Adrenal gland (tissue), 5 donors: ENCODE measurements at regions not wholly inside any gene's neighbourhood (a gene's known extent, or its start where the extent isn't known, plus 50 kb on each side); places are given as distances from the start of the nearest gene placed in this dataset.
"Not testable (repeated sequence)": the region's sequence is repeated elsewhere in the genome, so short reads cannot be mapped to it uniquely, and the experiment has no call there.

Experiments used
- CTCF ChIP-seq, 6 experiments: fragments of 450-650 bp in 4 of 6; fragments of 200-600 bp in 2 of 6; sonication (generic) in 1 of 6; IDR thresholded peaks; 1 replicate in 5 of 6; 2 replicates in 1 of 6; pipeline versions ENCODE4 v1.5.1 to v1.8.0; 2016 to 2021; ENCODE audit warnings: antibody characterized with exemption in 6 of 6, mild to moderate bottlenecking in 2 of 6, moderate library complexity in 1 of 6
- POLR2A ChIP-seq, 2 donors: fragments of 450-650 bp; IDR thresholded peaks; one replicate each; pipeline ENCODE4 v1.6.1; 2017; ENCODE audit warnings: antibody characterized with exemption in 2 of 2, mild to moderate bottlenecking in 2 of 2, moderate library complexity in 1 of 2
- donor health status: DM: no; HTN: no; CAD: no.

DNA sequence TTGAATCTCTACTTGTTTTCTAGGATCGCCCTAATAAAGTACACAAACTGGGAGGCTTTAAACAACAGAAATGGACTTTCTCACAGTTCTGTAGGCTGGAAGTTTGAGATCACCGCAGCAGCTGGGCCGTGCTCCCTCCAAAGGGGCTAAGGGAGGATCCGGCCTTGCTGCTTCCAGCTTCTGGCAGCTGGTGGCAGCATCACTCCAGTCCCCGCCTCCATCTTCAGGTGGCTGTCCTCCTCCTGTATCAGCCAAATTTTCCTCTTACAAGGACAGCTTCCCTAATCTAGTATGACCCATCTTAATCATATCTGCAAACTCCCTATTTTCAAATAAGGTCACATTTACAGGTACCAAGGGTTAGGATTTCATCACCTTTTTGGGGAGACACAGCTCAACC lies 120.5 kb downstream of the MRPL57 start:
- peak in 5 of 6 experiments; percentile 12 to 50 (median 45) for TF ChIP-seq CTCF (IDR thresholded peaks at IDR 0.05)
- not testable (repeated sequence) for TF ChIP-seq POLR2A (IDR thresholded peaks at IDR 0.05)
